GM12873 (cell line): ENCODE measurements at regions not wholly inside any gene's neighbourhood (a gene's known extent, or its start where the extent isn't known, plus 50 kb on each side); places are given as distances from the start of the nearest gene placed in this dataset.

Experiments used
- TF ChIP-seq, protein P1 (sequence below): IDR thresholded peaks from 2 replicates; pipeline ENCODE4 v1.5.1; 2012; ENCODE audit warnings: low read depth, mild to moderate bottlenecking, moderate library complexity, low read length, control low read depth; ENCODE audit not compliant: insufficient read depth; ENCODE audit errors: missing control alignments

- TF ChIP-seq, protein P1, sequence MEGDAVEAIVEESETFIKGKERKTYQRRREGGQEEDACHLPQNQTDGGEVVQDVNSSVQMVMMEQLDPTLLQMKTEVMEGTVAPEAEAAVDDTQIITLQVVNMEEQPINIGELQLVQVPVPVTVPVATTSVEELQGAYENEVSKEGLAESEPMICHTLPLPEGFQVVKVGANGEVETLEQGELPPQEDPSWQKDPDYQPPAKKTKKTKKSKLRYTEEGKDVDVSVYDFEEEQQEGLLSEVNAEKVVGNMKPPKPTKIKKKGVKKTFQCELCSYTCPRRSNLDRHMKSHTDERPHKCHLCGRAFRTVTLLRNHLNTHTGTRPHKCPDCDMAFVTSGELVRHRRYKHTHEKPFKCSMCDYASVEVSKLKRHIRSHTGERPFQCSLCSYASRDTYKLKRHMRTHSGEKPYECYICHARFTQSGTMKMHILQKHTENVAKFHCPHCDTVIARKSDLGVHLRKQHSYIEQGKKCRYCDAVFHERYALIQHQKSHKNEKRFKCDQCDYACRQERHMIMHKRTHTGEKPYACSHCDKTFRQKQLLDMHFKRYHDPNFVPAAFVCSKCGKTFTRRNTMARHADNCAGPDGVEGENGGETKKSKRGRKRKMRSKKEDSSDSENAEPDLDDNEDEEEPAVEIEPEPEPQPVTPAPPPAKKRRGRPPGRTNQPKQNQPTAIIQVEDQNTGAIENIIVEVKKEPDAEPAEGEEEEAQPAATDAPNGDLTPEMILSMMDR: no peak
These were observed 153.8 kb downstream of the BCL11B start for GRCh38 chr14:99118046-99118721.

DNA sequence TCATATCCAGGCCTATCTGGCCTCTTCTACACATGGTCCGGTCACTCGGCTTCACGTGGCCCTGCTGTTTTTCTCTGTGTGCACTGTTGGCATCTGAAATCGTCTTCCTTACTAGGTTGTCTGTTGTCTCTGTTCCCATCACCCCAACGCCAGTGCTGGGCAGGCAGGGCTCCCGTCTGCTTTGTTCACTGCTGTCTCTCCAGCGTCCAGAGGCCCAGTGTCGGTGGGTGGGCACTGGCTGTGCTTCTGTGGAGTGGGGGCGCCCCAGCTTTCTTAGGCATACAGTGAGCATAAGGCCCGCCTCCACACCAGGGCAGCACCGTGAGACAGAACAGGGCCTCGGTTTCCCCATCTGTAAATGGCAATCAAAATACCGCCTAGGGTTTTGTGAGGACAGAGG lies 153.1 kb downstream of the BCL11B start:
- TF ChIP-seq, protein P1: no peak
